Skeletal muscle cell (primary cell): ENCODE measurements at regions not wholly inside any gene's neighbourhood (a gene's known extent, or its start where the extent isn't known, plus 50 kb on each side); places are given as distances from the start of the nearest gene placed in this dataset.

Experiments used
- DNase-seq: peaks from one replicate; pipeline ENCODE4 v3.0.0-alpha.2; 2010; ENCODE audit warnings: low read depth
- H3K4me3 ChIP-seq: 2 replicates; pipeline ENCODE4 v1.5.1; 2011; ENCODE audit warnings: low read depth, mild to moderate bottlenecking, control low read depth, low read length, moderate library complexity

DNA sequence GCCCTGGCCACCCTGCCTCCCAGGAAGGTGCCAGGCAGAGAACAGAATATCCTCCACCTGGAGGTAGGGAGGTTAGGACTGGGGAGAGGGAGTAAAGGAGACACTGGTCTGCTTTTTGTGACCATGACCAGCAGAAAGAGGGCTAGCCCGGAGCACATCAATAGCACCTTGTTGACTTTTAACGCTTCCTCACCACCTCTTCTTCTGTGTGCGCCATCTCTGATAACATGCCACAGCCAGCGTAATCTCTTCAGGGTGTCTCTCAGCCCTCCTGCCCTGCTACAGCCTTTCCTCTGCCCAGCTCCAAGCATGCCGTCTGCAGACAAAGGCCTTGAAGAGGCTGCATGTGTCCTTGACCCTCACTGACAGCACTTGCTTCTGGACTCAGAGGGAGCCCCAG is 50.9 kb upstream of the GJA5 start:
- H3K4me3 ChIP-seq: no peak overlapping the region
- no peak for DNase-seq

DNA sequence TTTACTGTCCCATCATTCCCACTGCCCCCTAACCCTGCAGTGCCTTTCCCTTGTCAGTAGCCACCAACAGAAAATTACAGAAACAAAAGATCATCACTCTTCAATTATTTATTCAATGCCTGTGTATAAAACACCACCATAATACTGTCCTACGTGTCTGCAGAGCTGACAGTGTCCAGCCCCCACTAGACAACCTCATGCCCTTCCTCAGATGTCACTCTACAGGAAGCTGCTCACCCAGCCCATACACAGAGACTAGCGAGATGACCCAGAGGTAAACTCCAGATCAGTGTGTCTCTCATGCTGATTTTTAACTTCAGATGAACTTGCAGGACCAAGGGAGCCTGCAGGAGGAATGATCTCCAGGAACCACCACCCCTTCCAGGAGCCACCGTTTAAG is 51.3 kb upstream of the GJA5 start:
- no peak overlapping the region for H3K4me3 ChIP-seq
- DNase-seq: no peak

DNA sequence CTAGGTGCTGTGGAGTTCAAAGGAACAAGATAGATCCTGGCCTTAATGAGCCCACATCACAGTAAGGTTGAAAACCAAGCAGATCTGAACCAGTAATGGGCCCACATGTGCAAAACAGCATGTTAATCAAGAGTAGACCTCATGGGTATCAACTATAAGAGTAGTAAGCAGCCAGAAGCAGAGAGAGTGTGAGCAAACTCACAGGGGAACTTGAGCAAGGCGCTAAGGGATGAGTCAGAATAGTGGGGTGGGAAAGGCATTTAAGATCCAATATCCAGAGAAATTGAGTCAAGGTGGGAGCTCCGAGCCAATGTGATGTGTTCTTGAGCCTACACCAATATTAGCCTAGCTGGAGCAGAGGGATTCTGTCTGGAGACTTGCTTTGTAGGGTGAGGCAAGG is 52.4 kb upstream of the GJA5 start:
- H3K4me3 ChIP-seq: no peak overlapping the region
- no peak for DNase-seq

DNA sequence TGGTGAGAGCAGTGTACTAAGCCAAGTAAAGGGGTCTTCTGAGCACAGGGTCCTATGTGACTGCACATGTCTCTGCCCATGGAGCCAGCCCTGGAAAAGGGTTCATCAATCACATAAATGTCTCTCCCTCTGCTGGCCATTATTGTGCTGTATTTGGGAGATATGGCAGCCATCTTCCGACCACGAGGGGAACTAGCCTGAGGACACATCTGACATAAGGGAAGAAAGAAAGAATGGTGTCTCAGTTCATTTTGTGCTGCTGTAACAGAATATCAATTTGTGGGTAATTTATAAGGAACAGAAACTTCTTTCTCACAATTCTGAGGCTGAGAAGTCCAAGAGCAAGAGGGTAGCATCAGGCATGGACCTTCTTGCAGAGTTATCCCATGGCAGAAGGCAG is 55.1 kb upstream of the GJA5 start:
- no peak overlapping the region for H3K4me3 ChIP-seq
- no peak for DNase-seq

DNA sequence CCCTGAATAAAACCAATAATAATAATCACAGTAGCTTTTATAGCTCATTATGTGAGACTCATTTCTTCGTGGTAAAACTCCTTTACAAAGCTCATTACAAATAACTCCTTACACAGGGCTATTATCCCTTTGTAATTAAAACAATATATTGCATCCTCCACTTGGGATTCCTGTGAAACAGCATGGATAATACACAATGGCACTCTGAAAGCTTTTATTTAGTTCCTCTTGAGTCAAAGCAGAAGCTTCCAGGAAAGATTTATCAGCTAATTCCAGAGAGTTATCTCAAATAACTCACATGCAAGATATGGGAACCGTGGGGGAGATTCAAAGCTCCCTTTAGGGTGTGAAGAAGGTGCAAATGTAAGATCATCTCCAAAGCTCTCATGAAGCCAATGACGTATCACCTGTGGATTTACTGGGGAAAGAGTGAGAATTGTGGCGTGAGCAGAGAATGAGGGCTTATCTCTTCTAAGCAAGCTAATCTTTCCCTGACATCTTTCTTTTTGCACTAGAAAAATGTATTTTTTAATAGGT is 60.4 kb upstream of the GJA5 start:
- no peak overlapping the region for H3K4me3 ChIP-seq
- DNase-seq: no peak

DNA sequence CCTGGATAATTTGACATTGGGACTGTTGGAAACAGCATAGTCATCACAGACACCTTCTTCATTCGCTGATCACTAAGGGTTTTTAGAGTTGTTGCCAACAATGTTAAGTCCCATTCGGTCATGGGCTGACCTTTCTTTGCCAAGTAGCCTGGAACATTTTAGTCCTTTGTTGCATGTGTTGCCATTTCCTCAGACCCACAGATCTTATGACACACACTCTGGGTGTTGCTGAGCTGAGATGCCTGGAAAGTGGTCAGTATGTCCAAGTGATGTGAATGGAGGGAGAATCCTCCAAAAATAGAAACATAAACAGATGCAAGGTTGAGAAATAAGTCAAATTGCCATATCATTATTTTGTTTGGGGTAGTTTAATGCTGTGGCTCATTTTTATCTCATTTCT is 61.5 kb upstream of the GJA5 start:
- DNase-seq: no peak
- H3K4me3 ChIP-seq: no peak overlapping the region

DNA sequence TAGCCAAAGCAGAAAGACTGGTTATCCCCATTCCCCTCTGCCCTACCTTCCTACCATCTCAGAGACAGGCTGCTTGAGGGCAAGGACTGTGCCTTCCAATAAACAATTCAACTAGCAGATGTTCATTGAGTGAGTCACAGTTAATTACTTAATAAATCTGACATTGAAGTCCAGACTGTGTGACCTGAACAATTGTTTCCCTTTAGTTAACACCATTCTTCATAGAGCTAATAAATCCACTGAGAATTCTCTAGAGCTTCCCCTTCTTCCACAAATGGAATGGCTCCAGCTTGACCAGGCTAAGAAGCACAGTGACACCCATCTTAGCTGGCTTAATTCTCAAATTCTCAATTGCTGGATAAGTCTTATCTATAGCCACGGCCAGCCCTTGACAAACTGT is 61.9 kb upstream of the GJA5 start:
- no peak for DNase-seq

DNA sequence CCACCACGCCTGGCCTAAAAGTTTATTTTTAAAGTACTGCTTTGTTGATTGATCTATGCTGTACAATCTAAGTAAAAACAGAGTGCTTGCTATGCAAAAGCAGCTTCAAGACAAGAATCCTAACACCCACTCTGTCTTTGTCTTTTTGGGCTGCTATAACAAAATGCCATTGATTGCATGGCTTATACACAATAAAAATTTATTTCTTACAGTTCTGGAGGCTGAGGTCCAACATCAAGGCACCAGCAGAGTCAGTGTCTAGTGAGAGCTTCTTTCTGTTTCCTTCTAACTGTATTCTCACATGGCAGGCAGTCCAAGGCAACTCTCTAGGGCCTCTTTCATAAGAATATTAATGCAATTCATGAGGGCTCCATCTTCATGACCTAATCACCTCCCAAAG is 63.6 kb upstream of the GJA5 start:
- no peak overlapping the region for H3K4me3 ChIP-seq
- DNase-seq: no peak

More for the DNA sequence above, 61.9 kb upstream of the GJA5 start:
- H3K4me3 ChIP-seq: no peak overlapping the region

DNA sequence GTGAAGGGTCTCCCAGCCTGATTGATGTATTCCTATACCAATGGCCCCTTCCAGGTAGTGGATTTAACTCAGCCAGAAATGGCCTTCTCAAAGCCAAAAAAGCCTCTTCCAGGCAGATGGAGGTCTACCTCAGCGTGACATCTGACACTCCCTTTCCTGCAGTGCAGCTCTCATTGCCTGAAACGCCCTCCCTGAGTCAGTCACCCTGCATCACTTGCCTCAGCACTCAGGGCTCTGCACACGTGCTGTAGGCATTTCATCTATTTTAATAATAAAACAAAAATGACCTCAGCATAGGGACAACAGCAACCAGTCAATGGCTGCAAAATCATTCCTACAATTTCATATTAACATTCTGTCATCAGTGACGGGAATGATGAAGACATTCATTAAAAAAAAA is 64.4 kb upstream of the GJA5 start:
- H3K4me3 ChIP-seq: no peak overlapping the region
- no peak for DNase-seq

DNA sequence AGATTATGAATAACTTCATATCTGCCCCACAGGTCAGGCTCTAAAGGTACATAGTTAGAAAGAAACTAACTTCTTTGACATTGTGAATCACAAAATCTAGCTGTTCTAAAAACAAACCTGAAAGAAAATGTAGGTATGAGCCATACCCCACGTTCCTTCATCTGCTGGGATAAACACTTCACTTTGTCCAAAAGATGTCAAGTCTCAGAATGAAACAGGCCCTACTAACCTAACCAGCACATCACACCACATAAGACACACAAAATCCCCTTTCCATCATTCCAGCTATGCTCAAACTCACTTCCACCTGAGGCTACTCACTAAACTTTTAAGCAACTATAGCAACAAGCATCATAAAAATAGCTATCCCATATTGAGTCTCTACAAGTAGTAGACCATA is 65.2 kb upstream of the GJA5 start:
- DNase-seq: no peak
- H3K4me3 ChIP-seq: no peak overlapping the region

DNA sequence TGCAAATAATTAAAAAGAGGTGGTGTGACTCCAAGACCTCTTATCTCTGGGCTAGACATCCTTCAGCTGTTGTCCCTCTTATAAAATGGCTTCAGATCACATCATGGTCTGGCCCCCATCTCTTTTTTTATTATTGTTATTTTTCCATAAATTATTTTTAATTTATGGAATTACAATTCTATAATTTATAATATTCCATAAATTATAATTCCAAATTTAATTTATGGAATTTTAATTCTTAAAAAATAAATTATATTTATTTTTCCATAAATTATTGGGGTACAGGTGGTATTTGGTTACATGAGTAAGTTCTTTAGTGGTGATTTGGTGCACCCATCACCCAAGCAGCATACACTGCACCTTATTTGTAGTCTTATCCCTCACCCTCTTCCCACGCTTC is 65.9 kb upstream of the GJA5 start:
- H3K4me3 ChIP-seq: no peak overlapping the region
- DNase-seq: no peak

DNA sequence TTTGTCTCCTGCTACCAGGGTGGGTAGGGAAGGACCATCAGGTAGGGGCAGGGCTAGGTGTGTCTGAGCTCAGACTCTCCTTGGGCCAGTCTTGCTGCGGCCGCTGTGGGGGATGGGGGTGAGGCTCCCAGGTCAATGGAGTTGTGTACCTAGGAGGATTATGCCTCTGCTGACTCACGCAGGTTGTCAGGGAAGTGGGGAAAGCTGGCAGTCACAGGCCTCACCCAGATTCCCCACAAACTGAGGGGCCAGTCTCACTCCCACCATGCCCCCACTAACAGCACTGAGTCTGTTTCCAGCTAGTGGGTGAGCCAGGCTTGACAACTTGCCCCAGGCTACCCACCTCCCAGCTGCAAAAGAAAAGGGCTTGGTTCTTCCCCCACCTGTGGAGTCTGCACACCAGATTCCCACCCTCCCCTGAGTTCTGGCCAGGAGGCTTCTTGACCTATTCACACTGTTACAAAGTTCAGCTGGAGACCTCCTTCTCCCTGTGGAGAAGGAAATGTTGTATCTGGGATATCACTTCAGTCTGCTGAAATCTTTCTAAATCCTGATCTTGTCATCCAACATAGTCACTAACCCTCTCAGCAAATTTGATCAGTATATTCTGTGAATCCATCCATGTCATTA is 69.2 kb upstream of the GJA8 start:
- no peak overlapping the region for H3K4me3 ChIP-seq
- DNase-seq: no peak

DNA sequence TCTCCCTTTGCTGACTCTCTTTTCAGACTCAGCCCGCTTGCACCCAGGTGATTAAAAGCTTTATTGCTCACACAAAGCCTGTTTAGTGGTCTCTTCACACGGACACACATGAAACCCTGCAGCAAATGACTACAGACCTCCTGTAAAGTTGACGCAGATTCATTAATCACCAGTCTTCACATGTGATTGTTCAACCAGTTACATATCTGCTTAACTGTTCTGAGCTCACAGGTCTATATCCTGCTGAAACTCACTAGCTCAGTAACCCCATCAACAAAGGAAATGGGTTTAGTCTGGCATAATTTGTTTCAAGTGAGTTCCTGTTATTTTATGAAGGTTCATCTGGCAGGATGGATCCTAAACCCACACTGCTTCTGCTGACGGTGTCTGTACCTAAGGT is 68.4 kb upstream of the GJA8 start:
- H3K4me3 ChIP-seq: no peak overlapping the region
- DNase-seq: no peak

DNA sequence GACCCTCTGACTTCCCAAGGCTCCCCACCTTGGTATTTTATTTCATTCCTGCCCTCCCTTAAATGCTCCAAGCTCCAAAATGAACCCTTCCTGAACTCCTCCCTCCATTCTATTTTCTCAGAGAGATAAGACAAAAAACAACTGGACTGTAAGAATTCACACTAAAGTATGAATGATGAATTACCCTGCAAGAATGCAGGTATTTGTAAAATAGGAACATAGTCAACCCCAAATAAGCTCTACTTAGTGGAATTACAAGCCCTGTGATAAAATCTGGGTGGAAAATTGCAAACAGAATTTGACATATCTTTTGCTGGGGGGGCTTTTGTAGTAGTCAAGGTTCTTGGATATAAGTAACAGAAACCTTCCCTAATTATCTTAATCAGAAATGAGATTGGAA is 67.8 kb upstream of the GJA8 start:
- no peak overlapping the region for H3K4me3 ChIP-seq
- no peak for DNase-seq

DNA sequence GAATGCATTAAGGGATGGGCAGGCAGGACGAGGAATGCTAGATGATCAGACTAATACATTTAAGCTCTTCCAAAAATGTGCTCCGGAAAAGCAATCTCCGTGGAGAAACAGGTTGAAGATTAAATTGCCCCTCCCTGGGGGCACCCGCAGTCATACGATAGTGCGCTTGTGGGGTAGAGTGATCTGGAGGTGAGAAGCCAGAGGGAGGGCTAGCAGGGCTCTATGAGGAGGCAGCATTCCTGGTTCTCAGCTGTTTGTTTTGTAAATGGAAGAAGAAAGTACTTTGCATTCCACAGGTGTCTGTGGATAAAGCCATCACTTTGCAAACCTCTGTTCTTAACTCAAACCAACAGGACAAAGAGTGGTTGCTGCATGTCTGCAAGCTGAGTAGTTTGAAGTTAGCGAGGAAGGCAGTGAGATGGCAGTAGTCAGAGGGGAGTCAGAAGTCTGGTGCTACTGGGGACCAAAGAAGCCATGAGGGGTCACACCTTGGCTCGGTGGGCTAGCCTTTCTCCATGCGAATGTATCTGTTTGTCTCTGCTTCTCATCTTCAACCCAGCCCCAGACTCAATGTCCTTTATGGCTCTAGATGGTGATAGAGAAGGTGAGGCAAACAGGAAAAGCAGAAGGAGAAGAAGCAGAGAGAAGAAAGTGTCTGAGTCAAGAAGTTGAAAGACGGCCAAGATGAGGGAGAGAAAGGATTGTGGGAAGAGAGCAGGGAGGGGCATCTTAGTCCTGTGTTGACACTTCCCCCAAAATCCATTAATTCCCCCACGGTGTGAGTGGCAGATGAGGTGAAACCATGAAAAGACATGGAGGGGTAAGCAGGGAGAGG is 65.2 kb upstream of the GJA8 start:
- no peak for DNase-seq
- no peak overlapping the region for H3K4me3 ChIP-seq

DNA sequence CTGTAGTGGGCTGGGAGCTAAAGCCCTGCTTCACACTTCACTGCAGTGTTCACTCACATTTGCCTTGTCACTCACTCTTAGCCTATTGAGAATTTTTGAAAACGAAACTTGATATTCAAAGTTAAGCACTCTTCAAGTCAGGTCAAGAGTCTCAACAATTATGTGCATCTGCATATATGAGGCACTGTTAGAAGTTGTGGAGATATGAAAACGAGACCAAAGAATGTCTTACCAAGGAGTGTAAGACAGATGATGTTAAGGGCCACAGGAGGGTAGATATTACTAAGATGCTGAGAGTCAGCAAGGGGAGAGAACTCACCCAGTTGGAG is 64.7 kb upstream of the GJA8 start:
- H3K4me3 ChIP-seq: no peak overlapping the region
- no peak for DNase-seq

DNA sequence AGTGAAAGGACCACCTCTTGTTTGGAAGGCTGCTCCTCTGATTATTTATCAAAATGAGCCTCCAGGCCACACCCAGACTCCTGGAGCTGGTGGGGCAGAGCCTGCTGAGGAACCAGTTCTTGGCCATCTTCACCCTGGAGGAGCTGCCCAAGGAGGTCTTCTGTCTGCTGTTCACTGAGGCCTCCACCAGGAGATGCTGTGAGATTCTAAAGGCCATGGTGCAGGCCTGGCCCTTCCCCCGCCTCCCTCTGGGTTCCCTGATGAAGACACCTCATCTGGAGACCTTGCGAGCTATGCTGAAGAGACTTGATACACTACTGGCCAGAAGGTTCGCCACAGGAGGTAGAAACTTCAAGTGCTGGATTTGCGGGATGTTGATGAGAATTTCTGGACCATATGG is 61.7 kb upstream of the GJA8 start:
- no peak overlapping the region for H3K4me3 ChIP-seq
- DNase-seq: no peak

DNA sequence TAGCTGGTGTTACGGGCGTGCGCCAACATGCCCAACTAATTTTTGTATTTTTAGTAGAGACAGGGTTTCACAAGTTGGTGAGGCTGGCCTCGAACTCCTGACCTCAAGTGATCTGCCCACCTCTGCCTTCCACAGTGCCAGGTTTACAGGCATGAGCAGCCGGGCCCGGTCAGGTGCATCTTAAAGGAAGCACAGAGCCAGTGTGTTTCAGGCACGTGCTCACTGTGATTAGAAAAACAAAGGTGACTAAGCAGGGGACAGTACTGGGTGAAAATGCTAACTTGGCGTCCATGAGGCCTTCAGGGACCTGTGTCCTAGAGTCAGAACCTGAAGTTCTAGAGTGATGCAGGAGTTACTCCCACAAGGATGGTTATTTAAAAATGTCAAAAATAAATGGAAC is 60.0 kb upstream of the GJA8 start:
- no peak for DNase-seq
- H3K4me3 ChIP-seq: no peak overlapping the region

DNA sequence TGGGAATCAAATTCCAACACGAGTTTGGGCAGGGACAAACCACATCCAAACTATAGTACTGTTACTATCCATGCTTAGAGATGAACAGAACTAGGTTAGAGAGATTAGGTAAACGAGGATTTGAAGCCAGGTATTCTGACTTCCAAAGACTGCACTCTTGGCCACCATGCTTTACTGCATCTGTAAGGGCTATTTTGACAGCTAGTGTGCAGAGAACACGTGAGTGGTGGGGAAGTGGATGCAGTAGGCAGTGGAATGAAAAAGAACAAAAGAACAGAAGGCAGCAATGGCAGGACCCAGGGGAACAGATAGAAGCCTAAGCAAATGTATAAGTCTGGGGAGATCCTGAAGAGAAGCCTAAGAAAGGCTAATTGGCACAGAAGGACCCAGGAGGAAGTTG is 59.1 kb upstream of the GJA8 start:
- no peak overlapping the region for H3K4me3 ChIP-seq
- no peak for DNase-seq

DNA sequence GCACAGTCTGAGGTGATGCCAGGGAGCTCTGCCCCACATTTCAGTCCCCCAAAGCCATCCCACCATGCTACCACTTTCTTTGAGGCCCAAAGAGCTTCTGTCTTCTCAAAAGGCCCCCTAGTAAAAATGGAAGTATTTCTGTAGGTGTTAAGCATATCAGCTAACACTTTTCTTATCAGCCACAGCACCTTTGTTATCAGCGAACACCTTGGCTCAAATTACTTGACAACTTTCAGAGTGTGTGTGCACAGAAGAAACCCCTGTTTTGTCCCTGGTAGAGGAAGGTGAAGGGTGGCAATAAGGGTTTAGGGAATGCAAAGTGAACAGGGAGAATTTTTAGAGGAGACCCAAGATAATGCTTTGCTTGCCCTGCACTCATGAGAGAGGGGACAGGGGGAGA is 54.8 kb upstream of the GJA8 start:
- DNase-seq: no peak
- no peak overlapping the region for H3K4me3 ChIP-seq
